ENCODE measurements at regions not wholly inside any gene's neighbourhood (a gene's known extent, or its start where the extent isn't known, plus 50 kb on each side); places are given as distances from the start of the nearest gene placed in this dataset.
A peak's percentile ranks its signal among the peaks of the same experiment; 100 is the strongest.

DNA sequence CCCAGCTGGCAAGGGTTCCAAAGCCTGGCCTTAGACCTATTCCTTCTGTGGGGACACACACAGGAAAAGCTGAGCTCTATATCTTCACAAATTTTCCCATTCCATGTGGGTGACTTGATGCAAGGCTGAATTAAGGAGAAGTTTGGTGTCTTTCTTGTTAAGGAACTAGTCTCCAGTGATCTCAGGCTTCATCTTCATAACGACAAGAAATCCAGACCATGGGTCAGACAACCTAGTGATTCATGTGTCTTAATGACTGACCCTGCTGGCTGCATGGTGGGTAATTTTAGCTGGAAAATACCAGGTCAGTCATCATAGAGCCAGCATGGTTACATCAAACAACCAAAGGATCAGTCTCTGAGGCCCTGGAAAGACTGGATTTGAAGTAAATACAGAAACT is 112.7 kb upstream of the SLC4A7 start:
- Histone ChIP-seq H3K27ac (no peak overlapping the region), H3K9me3 (ENCODE audit: low read depth) (no peaks in the 10 kb centered on the region), H3K4me1 (ENCODE audit: low read depth) (no peaks in the 10 kb centered on the region), H3K27me3 (no peaks in the 10 kb centered on the region), H3K4me3 (no peak overlapping the region), H3K36me3 (no peaks in the 10 kb centered on the region)
- TF ChIP-seq, protein P1, sequence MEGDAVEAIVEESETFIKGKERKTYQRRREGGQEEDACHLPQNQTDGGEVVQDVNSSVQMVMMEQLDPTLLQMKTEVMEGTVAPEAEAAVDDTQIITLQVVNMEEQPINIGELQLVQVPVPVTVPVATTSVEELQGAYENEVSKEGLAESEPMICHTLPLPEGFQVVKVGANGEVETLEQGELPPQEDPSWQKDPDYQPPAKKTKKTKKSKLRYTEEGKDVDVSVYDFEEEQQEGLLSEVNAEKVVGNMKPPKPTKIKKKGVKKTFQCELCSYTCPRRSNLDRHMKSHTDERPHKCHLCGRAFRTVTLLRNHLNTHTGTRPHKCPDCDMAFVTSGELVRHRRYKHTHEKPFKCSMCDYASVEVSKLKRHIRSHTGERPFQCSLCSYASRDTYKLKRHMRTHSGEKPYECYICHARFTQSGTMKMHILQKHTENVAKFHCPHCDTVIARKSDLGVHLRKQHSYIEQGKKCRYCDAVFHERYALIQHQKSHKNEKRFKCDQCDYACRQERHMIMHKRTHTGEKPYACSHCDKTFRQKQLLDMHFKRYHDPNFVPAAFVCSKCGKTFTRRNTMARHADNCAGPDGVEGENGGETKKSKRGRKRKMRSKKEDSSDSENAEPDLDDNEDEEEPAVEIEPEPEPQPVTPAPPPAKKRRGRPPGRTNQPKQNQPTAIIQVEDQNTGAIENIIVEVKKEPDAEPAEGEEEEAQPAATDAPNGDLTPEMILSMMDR (IDR thresholded peaks at IDR 0.05; ENCODE audit: low read depth, low read length) = no peak
- peak in 1 of 2 donors; percentile 6 for DNase-seq (ENCODE audit: low read depth in 1 of 2, low spot score in 1 of 2)

DNA sequence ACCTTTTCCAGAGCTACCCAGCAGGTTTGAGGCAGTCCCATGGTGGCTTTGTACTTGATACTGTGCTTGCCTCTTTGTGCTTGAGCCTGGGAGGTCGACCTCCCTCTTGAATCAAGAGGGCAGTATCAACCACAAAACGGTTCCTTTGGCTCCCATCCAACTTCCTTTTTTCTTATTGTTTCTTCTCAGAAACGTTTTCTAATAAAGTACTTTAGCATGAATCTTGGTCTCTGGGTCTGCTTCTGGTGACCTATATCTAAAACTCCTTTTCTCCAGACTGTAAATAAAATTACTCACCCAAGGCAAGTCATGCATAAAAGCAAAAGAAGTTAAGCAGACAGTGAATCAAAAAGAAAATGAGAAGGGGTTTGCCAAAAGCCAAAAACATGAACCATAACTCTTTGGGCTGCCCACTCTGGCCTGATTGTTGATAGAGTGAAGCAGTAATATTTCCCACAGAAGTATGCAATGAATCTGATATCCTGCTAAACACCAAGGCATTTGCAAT is 112.2 kb upstream of the SLC4A7 start:
- no peak overlapping the region for H3K27ac ChIP-seq
- DNase-seq (ENCODE audit: low read depth in 1 of 2, low spot score in 1 of 2) = peak in 1 of 2 donors; percentile 53

DNA sequence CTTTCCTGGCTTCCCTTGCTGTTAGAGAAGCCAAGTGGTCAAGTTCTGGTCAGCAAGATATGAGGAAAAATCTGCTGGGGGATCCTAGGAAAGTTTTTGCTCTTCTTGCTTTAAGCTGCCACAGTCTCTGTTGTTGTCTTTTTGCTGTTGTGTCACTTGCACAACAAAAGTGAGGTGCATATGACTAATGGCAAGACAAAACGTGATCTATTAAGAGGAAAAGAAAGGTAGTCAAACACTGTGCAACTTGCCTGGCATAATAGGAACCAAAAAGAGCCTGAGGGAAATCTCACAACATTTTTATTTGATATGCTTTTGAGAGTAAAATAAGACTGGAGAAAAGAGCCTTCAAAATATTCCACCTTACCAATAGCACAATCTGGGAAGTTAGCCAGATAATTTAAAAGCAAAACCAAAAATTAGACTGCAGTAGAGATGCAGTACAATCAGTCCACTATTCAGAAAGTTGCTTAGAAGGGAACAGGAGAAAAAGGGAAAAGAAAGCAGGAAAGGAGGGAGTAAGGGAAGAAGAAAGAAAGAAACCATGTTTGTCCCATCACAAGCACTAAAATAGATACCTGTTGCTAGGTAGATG is 110.0 kb upstream of the SLC4A7 start:
- Histone ChIP-seq H3K4me3 (no peak overlapping the region), H3K27ac (no peak overlapping the region), H3K9me3 (ENCODE audit: low read depth) (no peaks in the 10 kb centered on the region), H3K27me3 (no peaks in the 10 kb centered on the region), H3K4me1 (ENCODE audit: low read depth) (no peaks in the 10 kb centered on the region), H3K36me3 (no peaks in the 10 kb centered on the region)
- peak in 1 of 2 donors; percentile 36 for DNase-seq (ENCODE audit: low read depth in 1 of 2, low spot score in 1 of 2)
- TF ChIP-seq, protein P1 (IDR thresholded peaks at IDR 0.05; ENCODE audit: low read depth, low read length) = no peak

More for the DNA sequence above, 112.2 kb upstream of the SLC4A7 start:
- H3K4me1 ChIP-seq (ENCODE audit: low read depth) = no peaks in the 10 kb centered on the region
- no peaks in the 10 kb centered on the region for H3K9me3 ChIP-seq (ENCODE audit: low read depth)
- no peak overlapping the region for H3K4me3 ChIP-seq
- TF ChIP-seq, protein P1 (IDR thresholded peaks at IDR 0.05; ENCODE audit: low read depth, low read length) = no peak
- no peaks in the 10 kb centered on the region for H3K27me3 ChIP-seq
- H3K36me3 ChIP-seq = no peaks in the 10 kb centered on the region

DNA sequence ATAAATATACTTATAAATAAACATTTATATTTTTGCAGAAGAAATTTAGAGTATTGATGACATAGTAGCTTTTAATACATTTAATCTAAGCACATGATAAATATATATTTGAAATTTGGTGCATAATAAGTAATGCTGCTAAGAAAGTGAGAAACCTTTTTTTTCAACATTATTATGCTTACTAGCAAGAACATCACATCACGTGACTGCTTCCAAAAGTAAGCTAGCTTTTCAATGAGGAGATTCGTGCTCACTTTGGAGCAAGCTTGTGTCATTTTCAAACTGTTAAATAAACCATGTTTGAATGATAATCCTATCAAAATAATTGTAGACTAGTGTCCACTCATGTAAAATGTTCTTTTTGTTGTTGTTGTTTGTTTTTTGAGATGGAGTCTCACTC is 109.0 kb upstream of the SLC4A7 start:
- Histone ChIP-seq H3K9me3 (ENCODE audit: low read depth) (no peaks in the 10 kb centered on the region), H3K27ac (no peak overlapping the region), H3K4me1 (ENCODE audit: low read depth) (no peaks in the 10 kb centered on the region), H3K27me3 (no peaks in the 10 kb centered on the region), H3K4me3 (no peak overlapping the region), H3K36me3 (no peaks in the 10 kb centered on the region)
- no peak for DNase-seq (ENCODE audit: low read depth in 1 of 2, low spot score in 1 of 2)
- TF ChIP-seq, protein P1 (IDR thresholded peaks at IDR 0.05; ENCODE audit: low read depth, low read length) = no peak

DNA sequence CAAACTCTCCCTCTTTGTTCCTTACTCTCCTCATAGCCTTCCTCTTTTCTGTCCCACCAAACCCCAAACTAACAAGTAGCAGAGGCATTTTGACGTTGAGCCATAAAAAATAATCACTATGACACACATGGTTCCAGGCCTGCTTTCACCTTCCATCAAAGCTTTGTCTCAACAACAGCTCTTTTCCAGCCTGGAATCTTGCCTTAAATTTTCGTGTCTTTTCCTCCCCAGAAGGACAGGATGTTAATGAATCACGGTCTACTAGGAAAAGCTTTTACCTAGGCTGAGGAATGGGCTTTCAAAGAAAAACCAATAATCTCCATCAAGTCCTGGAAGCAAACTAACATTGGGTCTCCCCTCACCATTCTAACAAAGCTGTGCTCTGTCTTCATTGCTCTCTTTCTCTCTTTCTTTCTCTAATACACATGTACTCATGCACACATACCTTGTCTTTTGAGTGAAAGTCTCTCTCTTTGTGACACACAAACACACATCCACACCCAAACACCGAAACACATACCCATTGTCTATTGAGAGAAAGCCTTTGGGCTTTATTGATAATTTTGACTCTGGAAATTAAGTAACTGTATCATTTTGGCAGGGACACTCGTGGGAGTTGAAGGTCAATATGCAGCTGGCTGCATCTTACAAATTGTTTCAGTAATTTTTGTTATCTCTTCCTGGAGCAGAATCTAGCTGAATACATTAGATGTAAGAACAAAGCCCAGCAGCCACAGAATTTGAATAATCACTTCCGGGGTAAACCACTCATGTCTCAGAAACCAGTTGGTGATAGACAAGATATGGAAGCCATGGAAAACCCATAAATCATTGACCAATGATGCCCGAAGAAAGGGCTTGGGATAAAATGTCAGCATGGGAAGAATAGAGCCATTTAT is 107.4 kb upstream of the SLC4A7 start:
- DNase-seq (ENCODE audit: low read depth in 1 of 2, low spot score in 1 of 2) = peak in 1 of 2 donors; percentile 37
- no peak overlapping the region for H3K4me3 ChIP-seq
- H3K27me3 ChIP-seq = no peaks in the 10 kb centered on the region
- no peak overlapping the region for H3K27ac ChIP-seq
- H3K4me1 ChIP-seq (ENCODE audit: low read depth) = no peaks in the 10 kb centered on the region
- TF ChIP-seq, protein P1 (IDR thresholded peaks at IDR 0.05; ENCODE audit: low read depth, low read length) = no peak
- no peaks in the 10 kb centered on the region for H3K9me3 ChIP-seq (ENCODE audit: low read depth)
- H3K36me3 ChIP-seq = no peaks in the 10 kb centered on the region

Data from cardiac muscle cell (in vitro differentiated cells and primary cell).